Peyer's patch (tissue), 4 donors: ENCODE measurements at regions not wholly inside any gene's neighbourhood (a gene's known extent, or its start where the extent isn't known, plus 50 kb on each side); places are given as distances from the start of the nearest gene placed in this dataset.

Source experiments
- CTCF ChIP-seq, 6 experiments: fragments of 450-650 bp in 4 of 6; fragments of 200-600 bp in 2 of 6; sonication (generic) in 1 of 6; IDR thresholded peaks; one replicate each; pipeline ENCODE4 v1.5.1; 2017 to 2019; ENCODE audit warnings: antibody characterized with exemption in 6 of 6, mild to moderate bottlenecking in 3 of 6, moderate library complexity in 1 of 6
- POLR2A ChIP-seq, 2 donors: fragments of 450-650 bp; IDR thresholded peaks; one replicate each; pipeline ENCODE4 v1.5.1; 2017; ENCODE audit warnings: antibody characterized with exemption in 2 of 2, mild to moderate bottlenecking in 2 of 2, moderate library complexity in 2 of 2

GRCh38 chr1:87760155-87760554 lies 431.5 kb downstream of the LMO4 start:
- no peak for TF ChIP-seq CTCF (IDR thresholded peaks at IDR 0.05)
- TF ChIP-seq POLR2A (IDR thresholded peaks at IDR 0.05), result no peak
